GM12801 (cell line): ENCODE measurements at regions not wholly inside any gene's neighbourhood (a gene's known extent, or its start where the extent isn't known, plus 50 kb on each side); places are given as distances from the start of the nearest gene placed in this dataset.

Experiments used
- CTCF ChIP-seq: IDR thresholded peaks from one replicate; pipeline ENCODE4 v1.5.1; 2011; ENCODE audit warnings: control low read depth; ENCODE audit not compliant: insufficient read length; ENCODE audit errors: extremely low read depth

- TF ChIP-seq CTCF, result no peak
Observed at GRCh38 chr13:107250628-107251027, 682.7 kb upstream of the ARGLU1 start.

- TF ChIP-seq CTCF, result no peak
Observed at GRCh38 chr13:107244241-107244640, 676.3 kb upstream of the ARGLU1 start.

- no peak for TF ChIP-seq CTCF
Observed at GRCh38 chr13:107242138-107242537, 674.2 kb upstream of the ARGLU1 start.

GRCh38 chr13:107241381-107241780 is 673.4 kb upstream of the ARGLU1 start:
- TF ChIP-seq CTCF, result no peak

- no peak for TF ChIP-seq CTCF
Observed at GRCh38 chr13:107239213-107239612, 671.3 kb upstream of the ARGLU1 start.

- no peak for TF ChIP-seq CTCF
Observed at GRCh38 chr13:107238262-107238981, 670.5 kb upstream of the ARGLU1 start.

GRCh38 chr13:107234319-107235073 is 666.6 kb upstream of the ARGLU1 start:
- TF ChIP-seq CTCF, result no peak
